Panc1 (cell line): ENCODE measurements at regions not wholly inside any gene's neighbourhood (a gene's known extent, or its start where the extent isn't known, plus 50 kb on each side); places are given as distances from the start of the nearest gene placed in this dataset.

Experiments
- CTCF ChIP-seq: fragments of 450-650 bp; IDR thresholded peaks from 2 replicates; pipeline ENCODE4 v1.5.1; 2017; ENCODE audit warnings: mild to moderate bottlenecking
- REST ChIP-seq, 2 experiments: IDR thresholded peaks; 2 replicates each; pipeline ENCODE4 v1.6.1; 2011 to 2012; ENCODE audit warnings: low read depth in 2 of 2, control low read depth in 1 of 2, low read length in 1 of 2, mild to moderate bottlenecking in 1 of 2, moderate library complexity in 1 of 2; ENCODE audit not compliant: insufficient read depth in 1 of 2

- TF ChIP-seq REST (IDR thresholded peaks at IDR 0.05; ENCODE audit: insufficient read depth in 1 of 2, low read depth in 2 of 2, low read length in 1 of 2) (no peak), CTCF (no peak)
These were observed 73.9 kb downstream of the ARL4C start for GRCh38 chr2:234422981-234423431.
